Neural progenitor cell (in vitro differentiated cells): ENCODE measurements at regions not wholly inside any gene's neighbourhood (a gene's known extent, or its start where the extent isn't known, plus 50 kb on each side); places are given as distances from the start of the nearest gene placed in this dataset.

Experiments used
- DNase-seq: peaks from one replicate; pipeline ENCODE4 v3.0.0-alpha.2; 2016; ENCODE audit warnings: low spot score
- H2AFZ ChIP-seq: fragments of 200-600 bp; sonication (generic); replicated peaks from 2 replicates; pipeline ENCODE4 v1.6.1; 2016; ENCODE audit warnings: antibody characterized with exemption
- H3F3A ChIP-seq: fragments of 200-600 bp; sonication (generic); 2 replicates; pipeline ENCODE4 v1.6.1; 2016; ENCODE audit warnings: antibody characterized with exemption, low read depth
- H3K27ac ChIP-seq: fragments of 200-600 bp; sonication (generic); 2 replicates; pipeline ENCODE4 v1.5.1; 2016; ENCODE audit warnings: mild to moderate bottlenecking
- H3K27me3 ChIP-seq: fragments of 200-600 bp; sonication (generic); 2 replicates; pipeline ENCODE4 v1.6.1; 2016; ENCODE audit warnings: mild to moderate bottlenecking, moderate library complexity
- H3K36me3 ChIP-seq: fragments of 200-600 bp; sonication (generic); 2 replicates; pipeline ENCODE4 v1.5.1; 2016
- H3K4me1 ChIP-seq: fragments of 200-600 bp; sonication (generic); 2 replicates; pipeline ENCODE4 v1.6.1; 2016; ENCODE audit warnings: mixed run types
- H3K4me2 ChIP-seq: fragments of 200-600 bp; sonication (generic); 2 replicates; pipeline ENCODE4 v1.6.1; 2016
- H3K4me3 ChIP-seq: fragments of 200-600 bp; sonication (generic); 2 replicates; pipeline ENCODE4 v1.5.1; 2016
- H3K79me2 ChIP-seq: fragments of 200-600 bp; sonication (generic); 2 replicates; pipeline ENCODE4 v1.6.1; 2016; ENCODE audit warnings: low read depth
- H3K9ac ChIP-seq: fragments of 200-600 bp; sonication (generic); 2 replicates; pipeline ENCODE4 v1.6.1; 2016
- H3K9me3 ChIP-seq: fragments of 200-600 bp; sonication (generic); 2 replicates; pipeline ENCODE4 v1.5.1; 2016; ENCODE audit warnings: low read depth
- H4K20me1 ChIP-seq: fragments of 200-600 bp; sonication (generic); 2 replicates; pipeline ENCODE4 v1.6.1; 2016; ENCODE audit warnings: low read depth
- H3K27ac Mint-ChIP-seq: 3 replicates; pipeline ENCODE4 v1.8.0; 2021; ENCODE audit warnings: mixed read lengths
- H3K27me3 Mint-ChIP-seq: 2 replicates; pipeline ENCODE4 v1.8.0; 2022; ENCODE audit warnings: low read depth, mild to moderate bottlenecking, inconsistent platforms, moderate library complexity, mixed read lengths; ENCODE audit not compliant: insufficient read depth
- H3K36me3 Mint-ChIP-seq: 3 replicates; pipeline ENCODE4 v1.8.0; 2021; ENCODE audit warnings: mixed read lengths
- H3K4me1 Mint-ChIP-seq: 3 replicates; pipeline ENCODE4 v1.8.0; 2021; ENCODE audit warnings: mixed read lengths
- H3K4me3 Mint-ChIP-seq: 3 replicates; pipeline ENCODE4 v1.8.0; 2021; ENCODE audit warnings: mild to moderate bottlenecking, moderate library complexity, mixed read lengths
- H3K9me3 Mint-ChIP-seq: 3 replicates; pipeline ENCODE4 v1.8.0; 2020; ENCODE audit warnings: mixed read lengths
- CTCF ChIP-seq: fragments of 200-600 bp; sonication (generic); IDR thresholded peaks from 2 replicates; pipeline ENCODE4 v1.5.1; 2017; ENCODE audit warnings: antibody characterized with exemption, mild to moderate bottlenecking
- EZH2 ChIP-seq: fragments of 200-600 bp; sonication (generic); IDR thresholded peaks from 2 replicates; pipeline ENCODE4 v1.6.1; 2017; ENCODE audit warnings: antibody characterized with exemption, mild to moderate bottlenecking, moderate library complexity
- EZH2phosphoT487 ChIP-seq: fragments of 200-600 bp; sonication (generic); IDR thresholded peaks from 2 replicates; pipeline ENCODE4 v1.6.1; 2017; ENCODE audit warnings: antibody characterized with exemption

- no peaks in the 10 kb centered on the region for H3K36me3 Mint-ChIP-seq
- Histone ChIP-seq H3K9me3 (no peaks in the 10 kb centered on the region), H2AFZ (no peak overlapping the region), H4K20me1 (no peaks in the 10 kb centered on the region), H3K4me1 (peaks cover 14% of the 10 kb centered on the region), H3K79me2 (no peaks in the 10 kb centered on the region), H3K36me3 (no peaks in the 10 kb centered on the region), H3K27ac (no peak overlapping the region), H3K27me3 (no peaks in the 10 kb centered on the region), H3F3A (no peaks in the 10 kb centered on the region), H3K4me3 (no peak overlapping the region), H3K4me2 (no peak overlapping the region), H3K9ac (no peak overlapping the region)
- no peak for DNase-seq
- TF ChIP-seq EZH2phosphoT487 (no peak), CTCF (no peak), EZH2 (no peak)
- H3K9me3 Mint-ChIP-seq: no peaks in the 10 kb centered on the region
- H3K4me3 Mint-ChIP-seq: no peak overlapping the region
- no peak overlapping the region for H3K27ac Mint-ChIP-seq
- peaks cover 20% of the 10 kb centered on the region for H3K4me1 Mint-ChIP-seq
- no peaks in the 10 kb centered on the region for H3K27me3 Mint-ChIP-seq
Observed at GRCh38 chr4:147085781-147086180, 140.1 kb upstream of the TTC29 start.

DNA sequence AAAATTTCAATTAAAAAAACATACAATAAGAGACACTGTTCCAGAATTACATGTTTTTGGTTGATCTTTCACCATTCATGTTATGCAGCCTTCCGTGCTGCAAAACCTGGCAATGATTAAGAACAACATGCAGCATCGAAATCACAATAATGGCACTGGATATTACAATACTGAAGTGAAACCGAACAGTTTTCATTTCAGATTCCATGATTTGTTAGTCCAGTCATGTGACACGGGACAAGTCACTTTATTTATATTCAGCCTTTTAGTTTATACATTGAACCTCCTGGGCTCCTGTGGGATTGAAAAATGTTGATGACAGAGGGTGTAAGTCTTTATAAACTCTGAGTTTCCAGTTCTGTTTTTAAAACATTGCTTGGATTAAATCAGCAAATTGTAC, 142.5 kb upstream of the TTC29 start:
- peaks cover 20% of the 10 kb centered on the region for H3K4me1 Mint-ChIP-seq
- Histone ChIP-seq H3K4me1 (peaks cover 20% of the 10 kb centered on the region), H3K4me2 (no peak overlapping the region), H3K4me3 (no peak overlapping the region), H3F3A (no peaks in the 10 kb centered on the region), H3K27ac (no peak overlapping the region), H4K20me1 (no peaks in the 10 kb centered on the region), H2AFZ (no peak overlapping the region), H3K79me2 (no peaks in the 10 kb centered on the region), H3K9me3 (no peaks in the 10 kb centered on the region), H3K27me3 (no peaks in the 10 kb centered on the region), H3K9ac (no peak overlapping the region), H3K36me3 (no peaks in the 10 kb centered on the region)
- H3K4me3 Mint-ChIP-seq: no peak overlapping the region
- H3K9me3 Mint-ChIP-seq: no peaks in the 10 kb centered on the region
- H3K36me3 Mint-ChIP-seq: no peaks in the 10 kb centered on the region
- no peak for DNase-seq
- H3K27me3 Mint-ChIP-seq: no peaks in the 10 kb centered on the region
- TF ChIP-seq EZH2phosphoT487: no peak
- no peak for TF ChIP-seq EZH2
- TF ChIP-seq CTCF: no peak
- no peak overlapping the region for H3K27ac Mint-ChIP-seq

- H2AFZ ChIP-seq: no peak overlapping the region
- peaks cover 20% of the 10 kb centered on the region for H3K4me1 Mint-ChIP-seq
- TF ChIP-seq EZH2 (no peak), EZH2phosphoT487 (no peak), CTCF (no peak)
Observed at GRCh38 chr4:147090486-147090885, 144.8 kb upstream of the TTC29 start.

More at GRCh38 chr4:147090486-147090885, 144.8 kb upstream of the TTC29 start:
- Mint-ChIP-seq H3K27ac (no peak overlapping the region), H3K4me3 (no peak overlapping the region), H3K27me3 (no peaks in the 10 kb centered on the region), H3K9me3 (no peaks in the 10 kb centered on the region), H3K36me3 (no peaks in the 10 kb centered on the region)
- Histone ChIP-seq H4K20me1 (no peaks in the 10 kb centered on the region), H3K27me3 (no peaks in the 10 kb centered on the region), H3K4me1 (peaks cover 20% of the 10 kb centered on the region), H3K4me2 (no peak overlapping the region), H3K27ac (no peak overlapping the region), H3K9me3 (no peaks in the 10 kb centered on the region), H3K4me3 (no peak overlapping the region), H3F3A (peaks cover 3% of the 10 kb centered on the region), H3K9ac (no peak overlapping the region), H3K79me2 (no peaks in the 10 kb centered on the region), H3K36me3 (no peaks in the 10 kb centered on the region)
- DNase-seq: no peak
